ENCODE measurements at regions not wholly inside any gene's neighbourhood (a gene's known extent, or its start where the extent isn't known, plus 50 kb on each side); places are given as distances from the start of the nearest gene placed in this dataset.
"Not testable (repeated sequence)": the region's sequence is repeated elsewhere in the genome, so short reads cannot be mapped to it uniquely, and the experiment has no call there.

GRCh38 chr10:120761951-120762350 lies 89.2 kb upstream of the WDR11 start:
- DNase-seq: no peak

GRCh38 chr10:120765226-120765803 lies 85.8 kb upstream of the WDR11 start:
- DNase-seq: no peak

- no peak for DNase-seq
Measured at GRCh38 chr10:120768227-120768626, 82.9 kb upstream of the WDR11 start.

- DNase-seq: no peak
Measured at GRCh38 chr10:120770496-120770895, 80.7 kb upstream of the WDR11 start.

- DNase-seq: no peak
Measured at GRCh38 chr10:120776442-120776841, 74.7 kb upstream of the WDR11 start.

- DNase-seq: no peak
Measured at GRCh38 chr10:120782336-120782735, 68.8 kb upstream of the WDR11 start.

- DNase-seq: no peak
Measured at GRCh38 chr10:120783098-120783497, 68.1 kb upstream of the WDR11 start.

GRCh38 chr10:120783867-120784266 lies 67.3 kb upstream of the WDR11 start:
- DNase-seq: no peak

- no peak for DNase-seq
Measured at GRCh38 chr10:120788771-120789170, 62.4 kb upstream of the WDR11 start.

- DNase-seq: no peak
Measured at GRCh38 chr10:120789303-120790203, 61.6 kb upstream of the WDR11 start.

GRCh38 chr10:120791316-120791715 lies 59.8 kb upstream of the WDR11 start:
- no peak for DNase-seq

GRCh38 chr10:120793088-120793487 lies 58.1 kb upstream of the WDR11 start:
- no peak for DNase-seq

GRCh38 chr10:120794390-120794789 lies 56.8 kb upstream of the WDR11 start:
- DNase-seq: no peak

GRCh38 chr10:120798276-120798675 lies 52.9 kb upstream of the WDR11 start:
- not testable (repeated sequence) for DNase-seq

GRCh38 chr10:120799849-120800248 lies 51.3 kb upstream of the WDR11 start:
- no peak for DNase-seq

GRCh38 chr10:120800528-120801323 lies 50.4 kb upstream of the WDR11 start:
- no peak for DNase-seq

Measured in stimulated activated CD4-positive, alpha-beta T cell treated with anti-CD3 and anti-CD28 coated beads, Interleukin-15, amount 100 ng/mL, for 24 hours (primary cell).